Ovary (tissue), 7 donors: ENCODE measurements at regions not wholly inside any gene's neighbourhood (a gene's known extent, or its start where the extent isn't known, plus 50 kb on each side); places are given as distances from the start of the nearest gene placed in this dataset.

Experiments used
- DNase-seq, 5 donors: peaks; one replicate each; pipeline ENCODE4 v3.0.0-alpha.2; 2019 to 2020
- H3K27ac ChIP-seq, 2 donors: fragments of 200-600 bp; one replicate each; pipeline versions ENCODE4 v1.5.1 to v1.8.0; 2019 to 2022
- H3K27me3 ChIP-seq: fragments of 200-600 bp; one replicate; pipeline ENCODE4 v1.8.0; 2022
- H3K36me3 ChIP-seq: fragments of 200-600 bp; sonication (generic); one replicate; pipeline ENCODE4 v1.5.1; 2019
- H3K4me1 ChIP-seq: one replicate; pipeline ENCODE4 v1.8.1; 2013; ENCODE audit warnings: mild to moderate bottlenecking, moderate library complexity; ENCODE audit not compliant: insufficient read depth
- H3K4me3 ChIP-seq: fragments of 200-600 bp; sonication (generic); one replicate; pipeline ENCODE4 v1.5.1; 2017
- H3K9me3 ChIP-seq, 2 donors: fragments of 200-600 bp in 1 of 2; sonication (generic) in 1 of 2; one replicate each; pipeline versions ENCODE4 v1.5.1 to v1.8.1; 2013 to 2019; ENCODE audit warnings: mild to moderate bottlenecking in 1 of 2, moderate library complexity in 1 of 2
- EP300 ChIP-seq: sonication (generic); formaldehyde crosslinking; IDR thresholded peaks from one replicate; pipeline ENCODE4 v1.6.1; 2017; ENCODE audit warnings: antibody characterized with exemption
- POLR2A ChIP-seq: fragments of 450-650 bp; IDR thresholded peaks from one replicate; pipeline ENCODE4 v1.6.1; 2017; ENCODE audit warnings: antibody characterized with exemption, mild to moderate bottlenecking, moderate library complexity
- WGBS, 3 donors: extraction: QIAGEN DNeasy Blood & Tissue Kit in 1 of 3; methylation state at CpG; one replicate each; pipeline versions ENCODE4 v1.1.5 to v1.1.7; 2013 to 2017; 5-methylcytosine and 5-hydroxymethylcytosine counted together
- intact Hi-C, 4 donors: fragments of 100-400 bp; cut with DNase I; formaldehyde crosslinking; loops; one replicate each; pipeline versions ENCODE4 v1.11.0 to v1.15.1; 2022 to 2023
- TF ChIP-seq, protein P1 (sequence below), 3 donors: fragments of 450-650 bp in 2 of 3; fragments of 200-600 bp in 1 of 3; IDR thresholded peaks; one replicate each; pipeline versions ENCODE4 v1.5.1 to v1.8.0; 2016 to 2022; ENCODE audit warnings: antibody characterized with exemption in 3 of 3, mild to moderate bottlenecking in 1 of 3
- donor health status: DM: no; HTN: no; CAD: no; lungs with moderate emphysema.
- donor health status: DM: no; HTN: no; CAD: no.
- donor health status: Bipolar disorder and iron deficiency.
- donor health status: DM: no; HTN: no; CAD: no.
- donor health status: DM: yes; HTN: yes; CAD: no.

DNA sequence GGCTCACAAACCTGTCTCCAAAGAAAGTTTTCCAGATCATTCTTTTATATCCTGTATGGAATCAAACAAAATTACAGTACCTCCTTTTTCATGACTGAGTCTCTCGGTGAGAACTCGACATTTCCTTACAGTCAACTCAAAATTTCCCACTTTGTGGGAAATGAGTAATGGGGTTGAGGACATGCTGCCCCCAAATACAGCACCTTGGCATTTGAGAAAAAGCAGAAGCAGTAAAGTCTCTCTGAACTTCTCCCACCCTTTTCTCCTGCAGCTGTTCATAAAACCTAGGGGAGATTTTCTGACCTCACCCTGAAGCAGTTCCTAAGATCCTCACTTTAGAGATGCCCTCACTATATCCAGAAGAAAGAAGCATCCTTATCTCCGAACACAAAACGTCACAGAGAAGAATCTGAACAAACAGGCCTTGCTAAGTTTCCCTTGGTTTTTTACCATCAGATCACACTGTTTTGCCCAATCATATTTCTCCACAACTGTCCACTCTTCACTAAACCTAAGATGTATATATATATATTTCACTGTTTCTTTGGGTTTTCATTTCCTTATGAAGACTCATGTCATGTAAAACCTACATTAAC lies 96.1 kb upstream of the APC start:
- Histone ChIP-seq H3K4me3 (no peak overlapping the region), H3K9me3 (no peaks in the 10 kb centered on the region), H3K36me3 (no peaks in the 10 kb centered on the region), H3K4me1 (no peaks in the 10 kb centered on the region), H3K27ac (no peak overlapping the region), H3K27me3 (no peaks in the 10 kb centered on the region)
- 83 to 90% (median 86%) methylated on average over 4 of the region's 4 CpGs for WGBS, 3 donors
- TF ChIP-seq, protein P1, sequence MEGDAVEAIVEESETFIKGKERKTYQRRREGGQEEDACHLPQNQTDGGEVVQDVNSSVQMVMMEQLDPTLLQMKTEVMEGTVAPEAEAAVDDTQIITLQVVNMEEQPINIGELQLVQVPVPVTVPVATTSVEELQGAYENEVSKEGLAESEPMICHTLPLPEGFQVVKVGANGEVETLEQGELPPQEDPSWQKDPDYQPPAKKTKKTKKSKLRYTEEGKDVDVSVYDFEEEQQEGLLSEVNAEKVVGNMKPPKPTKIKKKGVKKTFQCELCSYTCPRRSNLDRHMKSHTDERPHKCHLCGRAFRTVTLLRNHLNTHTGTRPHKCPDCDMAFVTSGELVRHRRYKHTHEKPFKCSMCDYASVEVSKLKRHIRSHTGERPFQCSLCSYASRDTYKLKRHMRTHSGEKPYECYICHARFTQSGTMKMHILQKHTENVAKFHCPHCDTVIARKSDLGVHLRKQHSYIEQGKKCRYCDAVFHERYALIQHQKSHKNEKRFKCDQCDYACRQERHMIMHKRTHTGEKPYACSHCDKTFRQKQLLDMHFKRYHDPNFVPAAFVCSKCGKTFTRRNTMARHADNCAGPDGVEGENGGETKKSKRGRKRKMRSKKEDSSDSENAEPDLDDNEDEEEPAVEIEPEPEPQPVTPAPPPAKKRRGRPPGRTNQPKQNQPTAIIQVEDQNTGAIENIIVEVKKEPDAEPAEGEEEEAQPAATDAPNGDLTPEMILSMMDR (IDR thresholded peaks at IDR 0.05) = no peak
- TF ChIP-seq EP300 = no peak
- no peak for TF ChIP-seq POLR2A
- DNase-seq = no peak
- intact Hi-C loops = no loop called here

DNA sequence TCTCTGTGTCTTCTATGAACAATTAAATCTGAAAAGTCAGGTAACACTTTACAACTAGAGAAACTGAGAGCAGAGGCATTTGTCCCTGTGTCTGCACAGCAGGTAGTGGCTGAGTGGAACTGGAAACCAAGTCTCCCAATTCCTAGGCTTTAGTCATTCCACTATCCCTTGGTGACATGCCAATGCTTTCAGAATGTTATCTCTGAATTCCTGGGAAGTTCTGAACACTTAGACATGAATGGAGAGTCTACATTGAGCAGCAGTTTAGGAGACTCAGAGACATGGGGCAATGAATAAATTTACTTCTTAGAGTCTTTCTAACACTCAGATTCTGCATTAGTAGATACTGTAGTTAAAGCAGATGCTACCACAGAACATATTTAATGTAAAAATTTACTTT lies 94.8 kb upstream of the APC start:
- Histone ChIP-seq H3K4me1 (no peaks in the 10 kb centered on the region), H3K4me3 (no peak overlapping the region), H3K9me3 (no peaks in the 10 kb centered on the region), H3K27ac (no peak overlapping the region), H3K27me3 (no peaks in the 10 kb centered on the region), H3K36me3 (no peaks in the 10 kb centered on the region)
- DNase-seq = no peak
- TF ChIP-seq EP300 (no peak), POLR2A (no peak)
- TF ChIP-seq, protein P1 (IDR thresholded peaks at IDR 0.05) = no peak
- intact Hi-C loops = no loop called here

DNA sequence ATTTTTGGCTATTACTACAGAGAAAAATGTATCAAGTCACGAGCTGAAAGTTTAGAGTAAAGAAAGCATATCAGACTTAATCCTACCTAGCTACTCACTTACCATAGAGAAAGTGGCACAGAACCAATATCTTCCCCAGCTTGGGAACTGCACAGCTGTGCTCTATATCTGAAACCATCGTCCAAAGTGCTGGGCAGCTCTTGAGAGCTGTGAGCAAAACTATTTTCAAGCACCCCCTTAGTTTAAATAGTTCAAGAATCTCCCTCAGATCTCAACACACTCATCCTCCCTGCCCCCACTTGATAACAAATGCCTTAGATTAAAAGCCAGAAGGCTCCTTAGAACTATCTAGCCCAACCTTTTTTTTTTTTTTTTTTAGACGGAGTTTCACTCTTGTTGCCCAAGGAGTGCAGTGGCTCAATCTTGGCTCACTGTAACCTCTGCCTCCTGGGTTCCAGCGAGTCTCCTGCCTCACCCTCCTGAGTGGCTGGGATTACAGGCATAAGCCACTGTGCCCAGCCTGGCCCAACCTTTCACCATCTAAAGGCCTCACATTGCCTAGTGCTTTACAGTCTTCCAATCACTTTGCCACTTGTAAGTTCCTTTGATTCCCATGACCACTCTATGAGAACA lies 94.2 kb upstream of the APC start:
- H3K27me3 ChIP-seq = no peaks in the 10 kb centered on the region
- H3K4me1 ChIP-seq = no peaks in the 10 kb centered on the region
- no peak overlapping the region for H3K27ac ChIP-seq
- H3K4me3 ChIP-seq = no peak overlapping the region
- no peaks in the 10 kb centered on the region for H3K36me3 ChIP-seq
- no peaks in the 10 kb centered on the region for H3K9me3 ChIP-seq
- WGBS, 3 donors = 46 to 59% (median 47%) methylated on average over 4 of the region's 4 CpGs
- no peak for TF ChIP-seq EP300
- no peak for TF ChIP-seq POLR2A
- TF ChIP-seq, protein P1 (IDR thresholded peaks at IDR 0.05) = no peak
- intact Hi-C loops = no loop called here
- no peak for DNase-seq

DNA sequence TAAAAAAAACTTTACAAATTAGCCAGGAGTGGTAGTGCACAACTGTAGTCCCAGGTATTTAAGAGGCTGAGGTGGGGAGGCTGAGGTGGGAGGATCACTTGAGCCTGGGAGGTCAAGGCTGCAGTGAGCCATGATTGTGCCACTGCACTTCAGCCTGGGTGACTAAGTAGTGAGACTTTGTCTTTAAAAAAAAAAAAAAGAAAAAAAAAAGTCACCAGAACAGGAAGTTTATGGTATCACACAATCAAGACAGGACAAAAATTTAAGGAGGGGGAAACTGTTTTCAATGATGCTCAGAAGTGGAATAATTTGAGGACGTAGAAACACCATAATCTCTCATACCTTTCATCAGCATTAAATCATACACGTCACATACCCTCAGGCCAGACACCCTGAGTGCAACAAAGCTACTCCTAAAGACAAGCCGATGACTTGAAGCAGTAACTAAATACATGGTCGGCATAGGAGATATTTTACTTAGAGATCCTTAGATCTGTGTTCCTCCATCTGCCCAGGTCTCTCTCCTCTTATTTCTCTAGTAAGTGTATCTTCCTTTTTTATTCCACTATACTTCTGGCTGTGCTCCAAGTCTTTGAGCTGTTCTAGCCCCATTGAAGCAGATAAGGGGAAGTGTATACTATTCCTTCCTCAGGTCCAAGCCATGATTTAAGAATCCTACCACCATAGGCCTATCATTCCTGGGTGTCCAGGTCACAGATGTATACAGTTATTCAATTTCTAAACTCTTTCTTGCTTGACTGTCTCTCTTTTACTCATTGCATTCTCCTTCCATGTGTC lies 91.3 kb upstream of the APC start:
- WGBS, 3 donors = 86 to 91% (median 86%) methylated on average over 4 of the region's 4 CpGs
- H3K4me1 ChIP-seq = no peaks in the 10 kb centered on the region
- H3K9me3 ChIP-seq = no peaks in the 10 kb centered on the region
- TF ChIP-seq POLR2A = no peak
- TF ChIP-seq EP300 = no peak
- TF ChIP-seq, protein P1 (IDR thresholded peaks at IDR 0.05) = no peak
- intact Hi-C loops = no loop called here
- no peaks in the 10 kb centered on the region for H3K27me3 ChIP-seq
- H3K4me3 ChIP-seq = no peak overlapping the region
- DNase-seq = no peak
- H3K36me3 ChIP-seq = no peaks in the 10 kb centered on the region
- no peak overlapping the region for H3K27ac ChIP-seq
